A673 (cell line): ENCODE measurements at regions not wholly inside any gene's neighbourhood (a gene's known extent, or its start where the extent isn't known, plus 50 kb on each side); places are given as distances from the start of the nearest gene placed in this dataset.
"Not testable (repeated sequence)": the region's sequence is repeated elsewhere in the genome, so short reads cannot be mapped to it uniquely, and the experiment has no call there.

Source experiments
- EZH2 ChIP-seq: fragments of 200-600 bp; sonication (generic); IDR thresholded peaks from 2 replicates; pipeline ENCODE4 v1.6.1; 2017; ENCODE audit warnings: borderline replicate concordance, low read depth, mild to moderate bottlenecking, mixed read lengths, antibody characterized with exemption, low read length; ENCODE audit not compliant: poor library complexity, severe bottlenecking
- TF ChIP-seq, protein P1 (sequence below): fragments of 300-800, 200-600 bp; sonication (generic); conservative IDR thresholded peaks from 2 replicates; pipeline ENCODE4 v1.5.1; 2017; ENCODE audit warnings: low read depth, mild to moderate bottlenecking, antibody characterized with exemption, low read length, moderate library complexity, mixed read lengths

DNA sequence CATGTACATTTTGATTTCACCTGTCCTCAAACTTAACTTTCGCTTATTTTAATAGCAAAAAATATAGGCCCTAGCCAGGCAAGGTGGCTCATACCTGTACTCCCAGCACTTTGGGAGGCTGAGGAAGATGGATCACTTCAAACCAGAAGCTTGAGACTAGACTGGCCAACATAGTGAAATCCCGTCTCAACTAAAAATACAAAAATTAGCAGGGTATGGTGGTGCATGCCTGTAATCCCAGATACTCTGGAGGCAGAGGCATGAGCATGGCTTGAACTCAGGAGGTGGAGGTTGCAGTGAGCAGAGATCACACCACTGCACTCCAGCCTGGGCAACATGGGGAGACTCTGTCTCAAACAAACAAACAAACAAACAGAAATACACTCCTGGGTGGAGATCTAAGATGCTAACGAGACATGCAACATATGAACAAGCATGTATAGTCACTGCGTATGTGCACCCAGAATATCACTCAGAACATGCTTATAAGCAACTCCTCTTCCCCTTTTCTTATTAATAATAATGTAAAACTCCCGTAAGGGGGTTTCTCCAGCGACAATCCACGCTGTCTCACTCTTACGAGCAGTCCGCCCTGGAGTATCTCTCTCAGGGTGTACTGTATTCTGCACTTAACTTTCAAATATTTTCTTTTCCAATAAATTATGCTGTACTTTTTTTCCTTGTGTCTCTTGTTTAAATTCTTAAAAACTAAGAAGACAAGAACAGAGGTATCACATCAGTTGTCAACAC, 4144.9 kb upstream of the TPTE start:
- TF ChIP-seq, protein P1, sequence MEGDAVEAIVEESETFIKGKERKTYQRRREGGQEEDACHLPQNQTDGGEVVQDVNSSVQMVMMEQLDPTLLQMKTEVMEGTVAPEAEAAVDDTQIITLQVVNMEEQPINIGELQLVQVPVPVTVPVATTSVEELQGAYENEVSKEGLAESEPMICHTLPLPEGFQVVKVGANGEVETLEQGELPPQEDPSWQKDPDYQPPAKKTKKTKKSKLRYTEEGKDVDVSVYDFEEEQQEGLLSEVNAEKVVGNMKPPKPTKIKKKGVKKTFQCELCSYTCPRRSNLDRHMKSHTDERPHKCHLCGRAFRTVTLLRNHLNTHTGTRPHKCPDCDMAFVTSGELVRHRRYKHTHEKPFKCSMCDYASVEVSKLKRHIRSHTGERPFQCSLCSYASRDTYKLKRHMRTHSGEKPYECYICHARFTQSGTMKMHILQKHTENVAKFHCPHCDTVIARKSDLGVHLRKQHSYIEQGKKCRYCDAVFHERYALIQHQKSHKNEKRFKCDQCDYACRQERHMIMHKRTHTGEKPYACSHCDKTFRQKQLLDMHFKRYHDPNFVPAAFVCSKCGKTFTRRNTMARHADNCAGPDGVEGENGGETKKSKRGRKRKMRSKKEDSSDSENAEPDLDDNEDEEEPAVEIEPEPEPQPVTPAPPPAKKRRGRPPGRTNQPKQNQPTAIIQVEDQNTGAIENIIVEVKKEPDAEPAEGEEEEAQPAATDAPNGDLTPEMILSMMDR, result not testable (repeated sequence)
- TF ChIP-seq EZH2, result not testable (repeated sequence)
